ENCODE measurements at regions not wholly inside any gene's neighbourhood (a gene's known extent, or its start where the extent isn't known, plus 50 kb on each side); places are given as distances from the start of the nearest gene placed in this dataset.

- TF ChIP-seq CTCF (IDR thresholded peaks at IDR 0.05) (no peak), POLR2A (IDR thresholded peaks at IDR 0.05) (no peak)
Measured at GRCh38 chr10:62894156-62894555, 78.0 kb upstream of the EGR2 start.
